H9 (cell line): ENCODE measurements at regions not wholly inside any gene's neighbourhood (a gene's known extent, or its start where the extent isn't known, plus 50 kb on each side); places are given as distances from the start of the nearest gene placed in this dataset.

Source experiments
- DNase-seq: peaks from one replicate; pipeline ENCODE4 v3.0.0-alpha.2; 2017
- H2AFZ ChIP-seq: one replicate; pipeline ENCODE4 v1.6.1; 2013; ENCODE audit warnings: mild to moderate bottlenecking, low read length, control low read depth, moderate library complexity
- H2AK5ac ChIP-seq: 2 replicates; pipeline ENCODE4 v1.6.1; 2013; ENCODE audit warnings: low read length, control low read depth, mixed read lengths; ENCODE audit not compliant: insufficient read length
- H2BK120ac ChIP-seq: one replicate; pipeline ENCODE4 v1.6.1; 2013; ENCODE audit warnings: low read depth, mild to moderate bottlenecking, low read length, control low read depth, inconsistent platforms; ENCODE audit not compliant: poor library complexity, severe bottlenecking
- H2BK12ac ChIP-seq: 2 replicates; pipeline ENCODE4 v1.6.1; 2013; ENCODE audit warnings: low read length, control low read depth, mixed read lengths, low read depth; ENCODE audit not compliant: insufficient read length
- H2BK15ac ChIP-seq: 2 replicates; pipeline ENCODE4 v1.6.1; 2013; ENCODE audit warnings: low read depth, low read length, control low read depth
- H2BK20ac ChIP-seq: one replicate; pipeline ENCODE4 v1.6.1; 2013; ENCODE audit warnings: low read depth, mild to moderate bottlenecking, low read length, control low read depth, inconsistent platforms; ENCODE audit not compliant: poor library complexity, severe bottlenecking
- H2BK5ac ChIP-seq: 2 replicates; pipeline ENCODE4 v1.6.1; 2013; ENCODE audit warnings: low read length, control low read depth, mixed read lengths; ENCODE audit not compliant: insufficient read length
- H3K14ac ChIP-seq: 2 replicates; pipeline ENCODE4 v1.6.1; 2013; ENCODE audit warnings: low read length, control low read depth; ENCODE audit not compliant: insufficient read depth
- H3K18ac ChIP-seq: 2 replicates; pipeline ENCODE4 v1.6.1; 2013; ENCODE audit warnings: low read depth, mild to moderate bottlenecking, mixed read lengths, low read length, control low read depth; ENCODE audit not compliant: insufficient read length
- H3K23ac ChIP-seq: 2 replicates; pipeline ENCODE4 v1.6.1; 2013; ENCODE audit warnings: low read length, control low read depth, mixed read lengths, low read depth; ENCODE audit not compliant: insufficient read length
- H3K23me2 ChIP-seq: 2 replicates; pipeline ENCODE4 v1.6.1; 2013; ENCODE audit warnings: low read depth, mild to moderate bottlenecking, mixed read lengths, low read length, control low read depth; ENCODE audit not compliant: insufficient read length, poor library complexity, severe bottlenecking
- H3K27ac ChIP-seq: 2 replicates; pipeline ENCODE4 v1.5.1; 2013; ENCODE audit warnings: low read length, control low read depth, mixed read lengths, low read depth; ENCODE audit not compliant: insufficient read length
- H3K27me3 ChIP-seq: 2 replicates; pipeline ENCODE4 v1.6.1; 2013; ENCODE audit warnings: low read length, control low read depth, inconsistent platforms; ENCODE audit not compliant: insufficient read depth
- H3K4ac ChIP-seq: 2 replicates; pipeline ENCODE4 v1.6.1; 2013; ENCODE audit warnings: low read depth, mild to moderate bottlenecking, control low read depth, inconsistent platforms, low read length, moderate library complexity
- H3K4me1 ChIP-seq: 2 replicates; pipeline ENCODE4 v1.6.1; 2013; ENCODE audit warnings: low read length, control low read depth, inconsistent platforms; ENCODE audit not compliant: insufficient read depth
- H3K4me2 ChIP-seq: 2 replicates; pipeline ENCODE4 v1.6.1; 2013; ENCODE audit warnings: low read length, control low read depth, mixed read lengths; ENCODE audit not compliant: insufficient read length, insufficient read depth
- H3K56ac ChIP-seq: 2 replicates; pipeline ENCODE4 v1.6.1; 2013; ENCODE audit warnings: low read depth, mild to moderate bottlenecking, mixed read lengths, low read length, control low read depth; ENCODE audit not compliant: insufficient read length
- H3K79me1 ChIP-seq: 2 replicates; pipeline ENCODE4 v1.6.1; 2013; ENCODE audit warnings: low read depth, mild to moderate bottlenecking, moderate library complexity, low read length, control low read depth, inconsistent platforms; ENCODE audit not compliant: insufficient read depth, poor library complexity, severe bottlenecking
- H3K79me2 ChIP-seq: 2 replicates; pipeline ENCODE4 v1.6.1; 2013; ENCODE audit warnings: low read length, control low read depth, inconsistent platforms; ENCODE audit not compliant: insufficient read depth
- H3K9ac ChIP-seq: 2 replicates; pipeline ENCODE4 v1.6.1; 2013; ENCODE audit warnings: low read length, control low read depth, mixed read lengths; ENCODE audit not compliant: insufficient read length; ENCODE audit errors: extremely low read depth
- H3K9me3 ChIP-seq: one replicate; pipeline ENCODE4 v1.6.1; 2013; ENCODE audit warnings: low read depth, low read length, inconsistent platforms; ENCODE audit not compliant: control insufficient read depth
- H3T11ph ChIP-seq: one replicate; pipeline ENCODE4 v1.6.1; 2013; ENCODE audit warnings: mild to moderate bottlenecking, low read length, control low read depth, inconsistent platforms
- H4K20me1 ChIP-seq: one replicate; pipeline ENCODE4 v1.6.1; 2013; ENCODE audit not compliant: control insufficient read depth, insufficient read length, insufficient read depth
- H4K5ac ChIP-seq: 2 replicates; pipeline ENCODE4 v1.6.1; 2013; ENCODE audit warnings: low read depth, mild to moderate bottlenecking, mixed read lengths, low read length, control low read depth; ENCODE audit not compliant: insufficient read length
- H4K8ac ChIP-seq: replicated peaks from 2 replicates; pipeline ENCODE4 v1.6.1; 2013; ENCODE audit warnings: low read length, control low read depth, mixed read lengths, low read depth; ENCODE audit not compliant: insufficient read length
- H4K91ac ChIP-seq: 2 replicates; pipeline ENCODE4 v1.6.1; 2013; ENCODE audit warnings: low read depth, mild to moderate bottlenecking, moderate library complexity, mixed read lengths, low read length, control low read depth; ENCODE audit not compliant: insufficient read length
- H3K27ac Mint-ChIP-seq, 3 experiments: 2 replicates in 2 of 3; 3 replicates in 1 of 3; pipeline ENCODE4 v1.8.0; 2020 to 2021; ENCODE audit warnings: mixed read lengths in 3 of 3, mild to moderate bottlenecking in 1 of 3, moderate library complexity in 1 of 3
- H3K27me3 Mint-ChIP-seq: 2 replicates; pipeline ENCODE4 v1.8.0; 2021; ENCODE audit warnings: low read depth, mild to moderate bottlenecking, moderate library complexity, mixed read lengths
- H3K36me3 Mint-ChIP-seq, 3 experiments: 2 replicates in 2 of 3; 3 replicates in 1 of 3; pipeline ENCODE4 v1.8.0; 2020 to 2021; ENCODE audit warnings: low read depth in 3 of 3, mixed read lengths in 3 of 3; ENCODE audit not compliant: insufficient read depth in 1 of 3
- H3K4me1 Mint-ChIP-seq, 2 experiments: 2 replicates each; pipeline ENCODE4 v1.8.0; 2020; ENCODE audit warnings: mixed read lengths in 2 of 2
- H3K4me3 Mint-ChIP-seq, 2 experiments: 2 replicates in 1 of 2; 3 replicates in 1 of 2; pipeline ENCODE4 v1.8.0; 2020 to 2021; ENCODE audit warnings: mild to moderate bottlenecking in 2 of 2, mixed read lengths in 2 of 2, moderate library complexity in 1 of 2
- H3K9me3 Mint-ChIP-seq, 2 experiments: 2 replicates in 1 of 2; 3 replicates in 1 of 2; pipeline ENCODE4 v1.8.0; 2020; ENCODE audit warnings: mild to moderate bottlenecking in 2 of 2, mixed read lengths in 2 of 2, moderate library complexity in 1 of 2
- CTCF ChIP-seq: fragments of 200-600 bp; sonication (generic); conservative IDR thresholded peaks from 3 replicates; pipeline ENCODE4 v1.8.0; 2021; ENCODE audit warnings: antibody characterized with exemption, mild to moderate bottlenecking
- WGBS: extraction: QIAGEN DNeasy Blood & Tissue Kit; methylation state at CpG from one replicate; pipeline ENCODE4 v1.1.7; 2013; ENCODE audit warnings: missing lambda C conversion rate, low lambda C conversion rate, mixed read lengths; ENCODE audit not compliant: insufficient read length; ENCODE audit errors: extremely low coverage; 5-methylcytosine and 5-hydroxymethylcytosine counted together

- no peak overlapping the region for H3K9ac ChIP-seq
- Mint-ChIP-seq H3K4me1 (peaks cover 5 to 6% of the 10 kb centered on the region in 2 experiments), H3K27me3 (peaks cover 35% of the 10 kb centered on the region)
Observed at GRCh38 chr16:9249534-9249933, 158.1 kb downstream of the HAPSTR1 start.

More at GRCh38 chr16:9249534-9249933, 158.1 kb downstream of the HAPSTR1 start:
- Histone ChIP-seq H3K4me2 (no peak overlapping the region), H3K14ac (no peak overlapping the region), H4K20me1 (no peaks in the 10 kb centered on the region), H2BK20ac (no peak overlapping the region), H2BK5ac (no peak overlapping the region), H3K23ac (no peak overlapping the region), H2AK5ac (no peak overlapping the region), H4K91ac (no peak overlapping the region), H2AFZ (no peak overlapping the region), H2BK120ac (no peak overlapping the region), H3K27me3 (no peaks in the 10 kb centered on the region), H3K9me3 (no peaks in the 10 kb centered on the region), H3K4ac (no peak overlapping the region), H3K27ac (no peak overlapping the region), H3K23me2 (no peaks in the 10 kb centered on the region), H2BK15ac (no peak overlapping the region), H3K56ac (no peak overlapping the region), H3K18ac (no peak overlapping the region), H3K79me2 (no peaks in the 10 kb centered on the region), H3T11ph (no peak overlapping the region), H2BK12ac (no peak overlapping the region), H3K79me1 (no peaks in the 10 kb centered on the region), H4K5ac (no peak overlapping the region), H4K8ac (no peak overlapping the region), H3K4me1 (no peaks in the 10 kb centered on the region)
- WGBS, result no CpG with 5 or more reads among the region's 4 CpGs
- H3K36me3 Mint-ChIP-seq, result no peaks in the 10 kb centered on the region; a peak in 1 of 7 replicates
- H3K27ac Mint-ChIP-seq, result no peak overlapping the region
- H3K4me3 Mint-ChIP-seq, result no peak overlapping the region
- no peaks in the 10 kb centered on the region for H3K9me3 Mint-ChIP-seq
- DNase-seq, result no peak
- TF ChIP-seq CTCF, result no peak
